ENCODE measurements at regions not wholly inside any gene's neighbourhood (a gene's known extent, or its start where the extent isn't known, plus 50 kb on each side); places are given as distances from the start of the nearest gene placed in this dataset.
"Not testable (repeated sequence)": the region's sequence is repeated elsewhere in the genome, so short reads cannot be mapped to it uniquely, and the experiment has no call there.

- no peak for DNase-seq
- Histone ChIP-seq H3K4me3 (ENCODE audit: low read length) (no peak overlapping the region), H3K27ac (ENCODE audit: low read length) (peak overlapping the region; percentile 9), H3K9me3 (replicated peaks; ENCODE audit: control insufficient read depth, low read depth, low read length) (no peaks in the 10 kb centered on the region), H3K4me1 (ENCODE audit: control insufficient read depth, insufficient read depth, low read length) (peaks cover 24% of the 10 kb centered on the region), H3K27me3 (ENCODE audit: control insufficient read depth, insufficient read depth, low read length) (no peaks in the 10 kb centered on the region), H3K36me3 (ENCODE audit: control insufficient read depth, insufficient read depth, low read length) (no peaks in the 10 kb centered on the region)
- 59% methylated on average over 6 of the region's 7 CpGs for WGBS (ENCODE audit: insufficient coverage)
Observed at GRCh38 chr3:5053021-5053831, 68.9 kb upstream of the ARL8B start.

- Histone ChIP-seq H3K4me1 (ENCODE audit: control insufficient read depth, insufficient read depth, low read length) (peaks cover 24% of the 10 kb centered on the region), H3K36me3 (ENCODE audit: control insufficient read depth, insufficient read depth, low read length) (no peaks in the 10 kb centered on the region), H3K27me3 (ENCODE audit: control insufficient read depth, insufficient read depth, low read length) (no peaks in the 10 kb centered on the region), H3K4me3 (ENCODE audit: low read length) (no peak overlapping the region), H3K9me3 (replicated peaks; ENCODE audit: control insufficient read depth, low read depth, low read length) (no peaks in the 10 kb centered on the region), H3K27ac (ENCODE audit: low read length) (no peak overlapping the region)
- WGBS (ENCODE audit: insufficient coverage), result 59% methylated on average over 4 of the region's 4 CpGs
- peak; percentile 43 for DNase-seq
Observed at GRCh38 chr3:5054098-5054497, 68.0 kb upstream of the ARL8B start.

GRCh38 chr3:5054579-5054978 lies 67.5 kb upstream of the ARL8B start:
- H3K4me3 ChIP-seq (ENCODE audit: low read length); H3K36me3 ChIP-seq (ENCODE audit: control insufficient read depth, insufficient read depth, low read length); H3K27ac ChIP-seq (ENCODE audit: low read length); DNase-seq; H3K27me3 ChIP-seq (ENCODE audit: control insufficient read depth, insufficient read depth, low read length); H3K9me3 ChIP-seq (replicated peaks; ENCODE audit: control insufficient read depth, low read depth, low read length): not testable (repeated sequence)
- 80% methylated on average over 2 of the region's 6 CpGs for WGBS (ENCODE audit: insufficient coverage)
- peaks cover 24% of the 10 kb centered on the region for H3K4me1 ChIP-seq (ENCODE audit: control insufficient read depth, insufficient read depth, low read length)

- 63% methylated on average over 1 of the region's 6 CpGs for WGBS (ENCODE audit: insufficient coverage)
- Histone ChIP-seq H3K27me3 (ENCODE audit: control insufficient read depth, insufficient read depth, low read length) (no peaks in the 10 kb centered on the region), H3K9me3 (replicated peaks; ENCODE audit: control insufficient read depth, low read depth, low read length) (no peaks in the 10 kb centered on the region), H3K27ac (ENCODE audit: low read length) (no peak overlapping the region), H3K36me3 (ENCODE audit: control insufficient read depth, insufficient read depth, low read length) (no peaks in the 10 kb centered on the region), H3K4me3 (ENCODE audit: low read length) (no peak overlapping the region), H3K4me1 (ENCODE audit: control insufficient read depth, insufficient read depth, low read length) (peaks cover 24% of the 10 kb centered on the region)
- DNase-seq, result no peak
Observed at GRCh38 chr3:5055357-5056110, 66.6 kb upstream of the ARL8B start.

- Histone ChIP-seq H3K27ac (ENCODE audit: low read length) (no peak overlapping the region), H3K27me3 (ENCODE audit: control insufficient read depth, insufficient read depth, low read length) (peaks cover 2% of the 10 kb centered on the region), H3K4me3 (ENCODE audit: low read length) (no peak overlapping the region), H3K9me3 (replicated peaks; ENCODE audit: control insufficient read depth, low read depth, low read length) (no peaks in the 10 kb centered on the region), H3K4me1 (ENCODE audit: control insufficient read depth, insufficient read depth, low read length) (peaks cover 22% of the 10 kb centered on the region), H3K36me3 (ENCODE audit: control insufficient read depth, insufficient read depth, low read length) (no peaks in the 10 kb centered on the region)
- DNase-seq, result no peak
- 71% methylated on average over 1 of the region's 3 CpGs for WGBS (ENCODE audit: insufficient coverage)
Observed at GRCh38 chr3:5056111-5056391, 66.0 kb upstream of the ARL8B start.

GRCh38 chr3:5057272-5057671 lies 64.8 kb upstream of the ARL8B start:
- Histone ChIP-seq H3K36me3 (ENCODE audit: control insufficient read depth, insufficient read depth, low read length) (no peaks in the 10 kb centered on the region), H3K27me3 (ENCODE audit: control insufficient read depth, insufficient read depth, low read length) (peaks cover 3% of the 10 kb centered on the region), H3K4me1 (ENCODE audit: control insufficient read depth, insufficient read depth, low read length) (peaks cover 18% of the 10 kb centered on the region), H3K4me3 (ENCODE audit: low read length) (no peak overlapping the region), H3K9me3 (replicated peaks; ENCODE audit: control insufficient read depth, low read depth, low read length) (no peaks in the 10 kb centered on the region), H3K27ac (ENCODE audit: low read length) (no peak overlapping the region)
- 83% methylated on average over 4 of the region's 6 CpGs for WGBS (ENCODE audit: insufficient coverage)
- DNase-seq, result no peak

- Histone ChIP-seq H3K9me3 (replicated peaks; ENCODE audit: control insufficient read depth, low read depth, low read length) (no peaks in the 10 kb centered on the region), H3K27me3 (ENCODE audit: control insufficient read depth, insufficient read depth, low read length) (peaks cover 3% of the 10 kb centered on the region), H3K4me3 (ENCODE audit: low read length) (no peak overlapping the region), H3K27ac (ENCODE audit: low read length) (peak overlapping the region; percentile 15), H3K36me3 (ENCODE audit: control insufficient read depth, insufficient read depth, low read length) (no peaks in the 10 kb centered on the region), H3K4me1 (ENCODE audit: control insufficient read depth, insufficient read depth, low read length) (peaks cover 18% of the 10 kb centered on the region)
- DNase-seq, result peak; percentile 90
- WGBS (ENCODE audit: insufficient coverage), result 39% methylated on average over 3 of the region's 7 CpGs
Observed at GRCh38 chr3:5057857-5058324, 64.2 kb upstream of the ARL8B start.

GRCh38 chr3:5058471-5058951 lies 63.6 kb upstream of the ARL8B start:
- Histone ChIP-seq H3K4me1 (ENCODE audit: control insufficient read depth, insufficient read depth, low read length) (peaks cover 13% of the 10 kb centered on the region), H3K36me3 (ENCODE audit: control insufficient read depth, insufficient read depth, low read length) (no peaks in the 10 kb centered on the region), H3K27ac (ENCODE audit: low read length) (peak overlapping the region; percentile 15), H3K27me3 (ENCODE audit: control insufficient read depth, insufficient read depth, low read length) (peaks cover 3% of the 10 kb centered on the region), H3K9me3 (replicated peaks; ENCODE audit: control insufficient read depth, low read depth, low read length) (no peaks in the 10 kb centered on the region), H3K4me3 (ENCODE audit: low read length) (no peak overlapping the region)
- DNase-seq, result peak; percentile 93

- 91% methylated on average over 4 of the region's 7 CpGs for WGBS (ENCODE audit: insufficient coverage)
- peaks cover 7% of the 10 kb centered on the region for H3K4me1 ChIP-seq (ENCODE audit: control insufficient read depth, insufficient read depth, low read length)
- DNase-seq, result peak; percentile 39
Observed at GRCh38 chr3:5059782-5060181, 62.3 kb upstream of the ARL8B start.

GRCh38 chr3:5061218-5061569 lies 60.9 kb upstream of the ARL8B start:
- H3K4me3 ChIP-seq (ENCODE audit: low read length), result no peak overlapping the region
- peaks cover 7% of the 10 kb centered on the region for H3K4me1 ChIP-seq (ENCODE audit: control insufficient read depth, insufficient read depth, low read length)
- no peaks in the 10 kb centered on the region for H3K9me3 ChIP-seq (replicated peaks; ENCODE audit: control insufficient read depth, low read depth, low read length)
- 100% methylated on average over 1 of the region's 3 CpGs for WGBS (ENCODE audit: insufficient coverage)
- no peak overlapping the region for H3K27ac ChIP-seq (ENCODE audit: low read length)
- H3K27me3 ChIP-seq (ENCODE audit: control insufficient read depth, insufficient read depth, low read length), result peaks cover 3% of the 10 kb centered on the region
- DNase-seq, result no peak
- H3K36me3 ChIP-seq (ENCODE audit: control insufficient read depth, insufficient read depth, low read length), result no peaks in the 10 kb centered on the region

More at GRCh38 chr3:5059782-5060181, 62.3 kb upstream of the ARL8B start:
- Histone ChIP-seq H3K27me3 (ENCODE audit: control insufficient read depth, insufficient read depth, low read length) (peaks cover 3% of the 10 kb centered on the region), H3K27ac (ENCODE audit: low read length) (no peak overlapping the region), H3K36me3 (ENCODE audit: control insufficient read depth, insufficient read depth, low read length) (no peaks in the 10 kb centered on the region), H3K9me3 (replicated peaks; ENCODE audit: control insufficient read depth, low read depth, low read length) (no peaks in the 10 kb centered on the region), H3K4me3 (ENCODE audit: low read length) (no peak overlapping the region)
